Esophagus muscularis mucosa (tissue), 4 donors: ENCODE measurements at regions not wholly inside any gene's neighbourhood (a gene's known extent, or its start where the extent isn't known, plus 50 kb on each side); places are given as distances from the start of the nearest gene placed in this dataset.

ENCODE experiments used
- EP300 ChIP-seq: sonication (generic); formaldehyde crosslinking; IDR thresholded peaks from one replicate; pipeline ENCODE4 v1.6.1; 2017; ENCODE audit warnings: antibody characterized with exemption
- POLR2A ChIP-seq: fragments of 450-650 bp; IDR thresholded peaks from one replicate; pipeline ENCODE4 v1.6.1; 2017; ENCODE audit warnings: antibody characterized with exemption, moderate library complexity, mild to moderate bottlenecking, low read depth
- TF ChIP-seq, protein P1 (sequence below), 3 experiments: fragments of 200-600 bp in 2 of 3; fragments of 450-650 bp in 1 of 3; sonication (generic) in 2 of 3; IDR thresholded peaks; one replicate each; pipeline ENCODE4 v1.5.1; 2017 to 2019; ENCODE audit warnings: antibody characterized with exemption in 3 of 3, mild to moderate bottlenecking in 2 of 3, moderate library complexity in 1 of 3

DNA sequence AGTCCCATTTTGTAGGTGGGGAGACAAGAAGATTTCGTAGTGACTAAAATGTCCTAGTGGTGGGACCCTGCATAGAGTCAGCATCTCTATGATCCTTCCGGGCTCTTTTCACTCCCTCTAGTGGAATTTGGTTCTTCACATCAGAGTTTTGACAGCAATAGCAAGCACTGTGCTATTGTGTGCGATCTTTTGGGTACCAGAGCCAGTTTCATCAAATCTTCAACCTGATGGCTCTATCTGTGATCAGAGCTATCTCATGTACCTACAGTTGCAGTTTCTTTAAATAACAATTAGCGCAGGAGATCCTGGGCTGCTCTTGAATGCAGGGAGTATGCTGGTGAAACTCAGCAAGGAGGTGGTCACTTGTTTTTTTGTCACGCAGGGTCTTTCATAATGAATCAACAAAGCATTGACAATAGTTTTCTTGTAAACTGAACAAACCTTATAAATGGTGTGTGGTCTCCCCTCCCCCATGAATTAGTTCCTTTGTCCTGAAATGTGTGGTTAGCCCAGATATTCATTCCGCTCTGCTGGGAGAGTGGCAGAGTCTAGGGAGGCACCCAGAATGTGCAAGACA, 257.2 kb upstream of the SOX2 start:
- TF ChIP-seq, protein P1, sequence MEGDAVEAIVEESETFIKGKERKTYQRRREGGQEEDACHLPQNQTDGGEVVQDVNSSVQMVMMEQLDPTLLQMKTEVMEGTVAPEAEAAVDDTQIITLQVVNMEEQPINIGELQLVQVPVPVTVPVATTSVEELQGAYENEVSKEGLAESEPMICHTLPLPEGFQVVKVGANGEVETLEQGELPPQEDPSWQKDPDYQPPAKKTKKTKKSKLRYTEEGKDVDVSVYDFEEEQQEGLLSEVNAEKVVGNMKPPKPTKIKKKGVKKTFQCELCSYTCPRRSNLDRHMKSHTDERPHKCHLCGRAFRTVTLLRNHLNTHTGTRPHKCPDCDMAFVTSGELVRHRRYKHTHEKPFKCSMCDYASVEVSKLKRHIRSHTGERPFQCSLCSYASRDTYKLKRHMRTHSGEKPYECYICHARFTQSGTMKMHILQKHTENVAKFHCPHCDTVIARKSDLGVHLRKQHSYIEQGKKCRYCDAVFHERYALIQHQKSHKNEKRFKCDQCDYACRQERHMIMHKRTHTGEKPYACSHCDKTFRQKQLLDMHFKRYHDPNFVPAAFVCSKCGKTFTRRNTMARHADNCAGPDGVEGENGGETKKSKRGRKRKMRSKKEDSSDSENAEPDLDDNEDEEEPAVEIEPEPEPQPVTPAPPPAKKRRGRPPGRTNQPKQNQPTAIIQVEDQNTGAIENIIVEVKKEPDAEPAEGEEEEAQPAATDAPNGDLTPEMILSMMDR (IDR thresholded peaks at IDR 0.05), result no peak
- TF ChIP-seq POLR2A, result no peak
- TF ChIP-seq EP300, result no peak
